Stimulated activated CD4-positive, alpha-beta T cell treated with anti-CD3 and anti-CD28 coated beads, Interleukin-4, amount 100 ng/mL, for 1 hour (primary cell): ENCODE measurements at regions not wholly inside any gene's neighbourhood (a gene's known extent, or its start where the extent isn't known, plus 50 kb on each side); places are given as distances from the start of the nearest gene placed in this dataset.

Experiments
- DNase-seq: peaks from one replicate; pipeline ENCODE4 v3.0.0-alpha.2; 2020

GRCh38 chr19:31223740-31224534 is 125.3 kb downstream of the TSHZ3 start:
- no peak for DNase-seq

- DNase-seq: no peak
These were observed 128.7 kb downstream of the TSHZ3 start for GRCh38 chr19:31220540-31220939.

- no peak for DNase-seq
These were observed 134.2 kb downstream of the TSHZ3 start for GRCh38 chr19:31214997-31215396.

- DNase-seq: peak; percentile 77
These were observed 135.2 kb downstream of the TSHZ3 start for GRCh38 chr19:31214086-31214485.

GRCh38 chr19:31211088-31211487 is 138.1 kb downstream of the TSHZ3 start:
- no peak for DNase-seq

GRCh38 chr19:31205887-31206518 is 143.2 kb downstream of the TSHZ3 start:
- no peak for DNase-seq

- DNase-seq: no peak
These were observed 145.1 kb downstream of the TSHZ3 start for GRCh38 chr19:31204115-31204514.

GRCh38 chr19:31185261-31185660 is 164.0 kb downstream of the TSHZ3 start:
- DNase-seq: no peak

- DNase-seq: no peak
These were observed 167.7 kb downstream of the TSHZ3 start for GRCh38 chr19:31181535-31181934.

- DNase-seq: no peak
These were observed 168.3 kb downstream of the TSHZ3 start for GRCh38 chr19:31180907-31181306.

- no peak for DNase-seq
These were observed 169.8 kb downstream of the TSHZ3 start for GRCh38 chr19:31179471-31179852.

GRCh38 chr19:31178833-31179470 is 170.3 kb downstream of the TSHZ3 start:
- no peak for DNase-seq

GRCh38 chr19:31177246-31177645 is 172.0 kb downstream of the TSHZ3 start:
- no peak for DNase-seq

- DNase-seq: no peak
These were observed 173.5 kb downstream of the TSHZ3 start for GRCh38 chr19:31175564-31176348.

- no peak for DNase-seq
These were observed 174.3 kb downstream of the TSHZ3 start for GRCh38 chr19:31174948-31175347.

GRCh38 chr19:31173991-31174390 is 175.2 kb downstream of the TSHZ3 start:
- DNase-seq: no peak

- no peak for DNase-seq
These were observed 177.3 kb downstream of the TSHZ3 start for GRCh38 chr19:31171936-31172335.

- no peak for DNase-seq
These were observed 179.2 kb downstream of the TSHZ3 start for GRCh38 chr19:31170046-31170445.

- no peak for DNase-seq
These were observed 181.1 kb downstream of the TSHZ3 start for GRCh38 chr19:31168106-31168625.

- DNase-seq: no peak
These were observed 181.5 kb downstream of the TSHZ3 start for GRCh38 chr19:31167690-31168089.

GRCh38 chr19:31166206-31166605 is 183.0 kb downstream of the TSHZ3 start:
- DNase-seq: no peak

GRCh38 chr19:31164791-31165251 is 184.4 kb downstream of the TSHZ3 start:
- DNase-seq: no peak
